Parathyroid adenoma (tissue), 2 donors: ENCODE measurements at regions not wholly inside any gene's neighbourhood (a gene's known extent, or its start where the extent isn't known, plus 50 kb on each side); places are given as distances from the start of the nearest gene placed in this dataset.

Source experiments
- H2AFZ ChIP-seq: fragments of 300-600 bp; sonication (generic); one replicate; pipeline ENCODE4 v1.7.0; 2017; ENCODE audit warnings: antibody characterized with exemption, mild to moderate bottlenecking
- H3K27ac ChIP-seq: fragments of 300-600 bp; sonication (generic); one replicate; pipeline ENCODE4 v1.7.0; 2017
- H3K27me3 ChIP-seq: fragments of 300-600 bp; sonication (generic); one replicate; pipeline ENCODE4 v1.7.0; 2017; ENCODE audit warnings: low read length; ENCODE audit not compliant: control insufficient read depth, insufficient read depth
- H3K36me3 ChIP-seq: fragments of 300-600 bp; sonication (generic); one replicate; pipeline ENCODE4 v1.7.0; 2017; ENCODE audit warnings: low read length; ENCODE audit not compliant: control insufficient read depth, insufficient read depth
- H3K4me1 ChIP-seq: fragments of 300-600 bp; sonication (generic); one replicate; pipeline ENCODE4 v1.7.0; 2017; ENCODE audit warnings: control low read depth
- H3K4me2 ChIP-seq: fragments of 300-600 bp; sonication (generic); one replicate; pipeline ENCODE4 v1.7.0; 2017; ENCODE audit warnings: low read length
- H3K4me3 ChIP-seq: fragments of 300-600 bp; sonication (generic); one replicate; pipeline ENCODE4 v1.7.0; 2017; ENCODE audit warnings: low read depth, low read length
- H3K79me2 ChIP-seq: fragments of 300-600 bp; sonication (generic); one replicate; pipeline ENCODE4 v1.7.0; 2017; ENCODE audit warnings: control low read depth
- H3K9ac ChIP-seq: fragments of 300-600 bp; sonication (generic); one replicate; pipeline ENCODE4 v1.7.0; 2017; ENCODE audit warnings: mild to moderate bottlenecking
- H3K9me3 ChIP-seq: fragments of 300-600 bp; sonication (generic); one replicate; pipeline ENCODE4 v1.7.0; 2017; ENCODE audit warnings: low read length; ENCODE audit not compliant: control insufficient read depth
- TF ChIP-seq, protein P1 (sequence below): fragments of 300-600 bp; sonication (generic); IDR thresholded peaks from one replicate; pipeline ENCODE4 v1.7.0; 2017; ENCODE audit warnings: antibody characterized with exemption, mild to moderate bottlenecking
- donor health status: primary hyperparathyroidism.

DNA sequence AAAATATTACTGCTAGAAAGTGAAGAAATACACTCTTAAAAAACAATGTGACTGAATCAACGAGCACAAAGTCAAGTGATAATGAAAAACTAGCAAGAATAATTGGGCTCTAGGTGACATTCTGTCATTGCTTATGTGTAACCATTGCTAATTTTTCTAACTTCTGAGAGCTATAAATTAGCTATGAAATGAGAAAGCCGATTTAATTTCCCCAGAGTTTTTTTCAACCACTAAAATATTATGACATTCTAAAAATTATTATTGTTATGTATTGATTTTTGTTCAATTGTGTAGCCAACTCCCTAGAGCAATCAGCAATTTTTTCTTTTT, 458.6 kb upstream of the ATXN8OS start:
- no peaks in the 10 kb centered on the region for H3K79me2 ChIP-seq
- H2AFZ ChIP-seq = no peak overlapping the region
- no peaks in the 10 kb centered on the region for H3K36me3 ChIP-seq
- H3K4me2 ChIP-seq = no peak overlapping the region
- TF ChIP-seq, protein P1, sequence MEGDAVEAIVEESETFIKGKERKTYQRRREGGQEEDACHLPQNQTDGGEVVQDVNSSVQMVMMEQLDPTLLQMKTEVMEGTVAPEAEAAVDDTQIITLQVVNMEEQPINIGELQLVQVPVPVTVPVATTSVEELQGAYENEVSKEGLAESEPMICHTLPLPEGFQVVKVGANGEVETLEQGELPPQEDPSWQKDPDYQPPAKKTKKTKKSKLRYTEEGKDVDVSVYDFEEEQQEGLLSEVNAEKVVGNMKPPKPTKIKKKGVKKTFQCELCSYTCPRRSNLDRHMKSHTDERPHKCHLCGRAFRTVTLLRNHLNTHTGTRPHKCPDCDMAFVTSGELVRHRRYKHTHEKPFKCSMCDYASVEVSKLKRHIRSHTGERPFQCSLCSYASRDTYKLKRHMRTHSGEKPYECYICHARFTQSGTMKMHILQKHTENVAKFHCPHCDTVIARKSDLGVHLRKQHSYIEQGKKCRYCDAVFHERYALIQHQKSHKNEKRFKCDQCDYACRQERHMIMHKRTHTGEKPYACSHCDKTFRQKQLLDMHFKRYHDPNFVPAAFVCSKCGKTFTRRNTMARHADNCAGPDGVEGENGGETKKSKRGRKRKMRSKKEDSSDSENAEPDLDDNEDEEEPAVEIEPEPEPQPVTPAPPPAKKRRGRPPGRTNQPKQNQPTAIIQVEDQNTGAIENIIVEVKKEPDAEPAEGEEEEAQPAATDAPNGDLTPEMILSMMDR = no peak
- H3K9ac ChIP-seq = no peak overlapping the region
- no peak overlapping the region for H3K27ac ChIP-seq
- no peaks in the 10 kb centered on the region for H3K9me3 ChIP-seq
- no peaks in the 10 kb centered on the region for H3K27me3 ChIP-seq
- H3K4me1 ChIP-seq = no peaks in the 10 kb centered on the region
- H3K4me3 ChIP-seq = no peak overlapping the region

DNA sequence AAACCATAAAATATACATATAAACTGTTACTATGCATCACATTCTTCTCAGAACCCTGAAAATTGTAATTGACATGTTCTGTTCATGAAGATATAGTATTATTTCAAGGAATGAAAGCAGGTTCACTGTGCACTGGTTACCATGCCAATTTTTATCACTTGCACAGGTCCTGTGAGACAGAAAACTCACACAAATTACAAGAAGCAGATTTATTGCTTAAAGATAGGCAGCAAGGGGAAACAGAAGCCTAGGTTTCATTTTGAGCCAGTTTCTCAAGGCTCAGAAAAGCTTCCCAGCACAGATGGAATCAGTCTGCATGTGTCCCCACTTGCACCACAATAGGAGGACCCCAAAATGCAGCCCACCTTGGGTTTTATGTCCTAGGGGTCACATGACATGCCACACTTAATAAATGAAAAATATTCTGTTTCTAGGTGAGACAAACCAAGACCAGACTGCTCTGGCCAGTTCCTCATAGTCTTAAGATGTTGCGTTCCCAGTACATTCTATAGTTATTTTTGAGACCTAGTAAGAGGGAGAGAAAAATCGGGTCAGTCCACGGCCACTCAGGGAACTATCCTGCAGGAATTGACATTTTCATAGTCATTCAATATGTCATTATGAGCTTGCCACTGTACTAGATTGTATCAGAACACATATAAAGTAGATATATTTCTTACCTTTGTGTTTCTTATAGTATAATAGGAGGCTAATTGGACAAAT, 459.1 kb upstream of the ATXN8OS start:
- Histone ChIP-seq H3K9ac (no peak overlapping the region), H3K4me1 (no peaks in the 10 kb centered on the region), H3K4me3 (no peak overlapping the region), H3K79me2 (no peaks in the 10 kb centered on the region), H3K27me3 (no peaks in the 10 kb centered on the region), H3K27ac (no peak overlapping the region), H3K9me3 (no peaks in the 10 kb centered on the region), H3K36me3 (no peaks in the 10 kb centered on the region), H2AFZ (no peak overlapping the region), H3K4me2 (no peak overlapping the region)
- TF ChIP-seq, protein P1 = no peak

DNA sequence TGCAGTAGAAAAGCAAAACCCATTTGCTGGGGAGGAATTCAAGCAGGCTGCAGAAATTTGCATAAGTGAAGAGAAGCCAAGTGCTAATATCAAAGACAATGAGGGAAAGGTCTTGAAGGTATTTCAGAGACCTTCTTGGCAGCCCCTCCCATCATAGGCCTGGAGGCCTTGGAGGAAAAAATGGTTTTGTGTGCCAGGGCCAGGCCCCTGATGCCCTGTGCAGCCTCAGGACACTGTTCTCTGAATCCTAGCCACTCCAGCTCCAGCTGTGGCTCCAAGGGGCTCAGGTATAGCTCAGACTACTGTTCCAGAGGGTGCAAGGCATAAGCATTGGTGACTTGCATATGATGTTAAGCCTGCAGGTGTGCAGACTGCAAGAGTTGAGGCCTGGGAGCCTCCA, 463.2 kb upstream of the ATXN8OS start:
- no peak overlapping the region for H3K4me3 ChIP-seq
- no peak overlapping the region for H3K27ac ChIP-seq
- no peak overlapping the region for H2AFZ ChIP-seq
- no peaks in the 10 kb centered on the region for H3K79me2 ChIP-seq
- H3K36me3 ChIP-seq = no peaks in the 10 kb centered on the region
- no peaks in the 10 kb centered on the region for H3K27me3 ChIP-seq
- H3K9ac ChIP-seq = no peak overlapping the region
- H3K4me1 ChIP-seq = no peaks in the 10 kb centered on the region
- H3K9me3 ChIP-seq = no peaks in the 10 kb centered on the region
- TF ChIP-seq, protein P1 = no peak
- no peak overlapping the region for H3K4me2 ChIP-seq

DNA sequence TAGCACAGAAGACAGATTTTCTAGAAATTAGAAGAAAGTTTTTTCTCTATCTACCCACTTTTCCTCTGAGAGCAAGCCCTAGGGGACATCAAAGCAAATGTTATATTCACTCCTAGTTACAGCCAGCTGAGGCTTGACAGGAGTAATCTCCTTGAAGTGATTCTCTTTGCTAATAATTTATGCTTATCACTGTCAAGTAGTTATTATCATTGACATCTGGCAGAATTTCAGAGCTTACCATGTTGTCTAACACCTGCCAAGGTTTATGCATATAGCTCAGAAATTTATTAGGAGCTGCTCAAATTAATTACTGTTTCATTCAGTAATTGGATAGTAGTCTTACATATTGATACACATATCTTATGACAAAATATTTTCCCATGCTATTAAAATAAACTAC, 465.9 kb upstream of the ATXN8OS start:
- Histone ChIP-seq H2AFZ (no peak overlapping the region), H3K9me3 (no peaks in the 10 kb centered on the region), H3K4me2 (no peak overlapping the region), H3K9ac (no peak overlapping the region), H3K27me3 (no peaks in the 10 kb centered on the region), H3K27ac (no peak overlapping the region), H3K4me1 (no peaks in the 10 kb centered on the region), H3K4me3 (no peak overlapping the region), H3K79me2 (no peaks in the 10 kb centered on the region), H3K36me3 (no peaks in the 10 kb centered on the region)
- TF ChIP-seq, protein P1 = no peak

GRCh38 chr13:69633044-69633443, 474.6 kb upstream of the ATXN8OS start:
- Histone ChIP-seq H3K79me2 (no peaks in the 10 kb centered on the region), H3K9ac (no peak overlapping the region), H3K27me3 (no peaks in the 10 kb centered on the region), H3K4me3 (no peak overlapping the region), H3K36me3 (no peaks in the 10 kb centered on the region), H2AFZ (no peak overlapping the region), H3K27ac (no peak overlapping the region), H3K4me1 (no peaks in the 10 kb centered on the region), H3K4me2 (no peak overlapping the region), H3K9me3 (no peaks in the 10 kb centered on the region)
- TF ChIP-seq, protein P1 = no peak
